ENCODE measurements at regions not wholly inside any gene's neighbourhood (a gene's known extent, or its start where the extent isn't known, plus 50 kb on each side); places are given as distances from the start of the nearest gene placed in this dataset.

GRCh38 chr13:34210341-34210740 is 392.4 kb downstream of the RFC3 start:
- CTCF ChIA-PET, result interaction anchor here (1.0 kb wide), 1 partner anchor 145 kb away, joined by 3 read pairs; no protein-coding TSS in a partner anchor
- Histone ChIP-seq H3K23ac (ENCODE audit: low read depth, low read length) (no peak overlapping the region), H3K79me1 (ENCODE audit: low read depth in 1 of 2, low read length in 2 of 2) (no peaks in the 10 kb centered on the region), H2AK5ac (ENCODE audit: low read depth, low read length) (no peak overlapping the region), H3K18ac (ENCODE audit: low read depth, low read length) (no peak overlapping the region), H3K4me1 (ENCODE audit: control insufficient read depth, insufficient read depth, low read length) (peaks cover 5% of the 10 kb centered on the region), H3K9me3 (ENCODE audit: control insufficient read depth, insufficient read depth, low read length) (no peaks in the 10 kb centered on the region), H3K56ac (ENCODE audit: extremely low read depth, insufficient read depth, low read length) (no peak overlapping the region), H3K4ac (ENCODE audit: low read depth, low read length) (no peak overlapping the region), H3K4me2 (ENCODE audit: low read depth, low read length) (no peak overlapping the region), H2BK5ac (ENCODE audit: low read depth, low read length, poor library complexity, severe bottlenecking) (no peak overlapping the region), H2BK15ac (ENCODE audit: low read depth, low read length) (no peak overlapping the region), H3K27ac (ENCODE audit: insufficient read depth, low read length) (no peak overlapping the region), H4K8ac (ENCODE audit: low read depth in 2 of 2, low read length in 2 of 2) (no peak overlapping the region), H4K20me1 (ENCODE audit: insufficient read depth, low read length) (no peaks in the 10 kb centered on the region), H2AK9ac (replicated peaks; ENCODE audit: low read depth, low read length, poor library complexity) (no peak overlapping the region), H4K5ac (ENCODE audit: low read depth, low read length) (no peak overlapping the region), H2BK120ac (ENCODE audit: low read depth, low read length) (no peak overlapping the region), H3K14ac (replicated peaks; ENCODE audit: low read depth, low read length) (no peak overlapping the region), H3K36me3 (ENCODE audit: control insufficient read depth, insufficient read depth, low read length) (no peaks in the 10 kb centered on the region), H3K27me3 (ENCODE audit: control insufficient read depth, insufficient read depth, low read length) (no peaks in the 10 kb centered on the region), H4K91ac (ENCODE audit: insufficient read depth, low read depth, low read length) (no peak overlapping the region), H3K9ac (ENCODE audit: low read depth, low read length) (no peak overlapping the region), H2AFZ (replicated peaks; ENCODE audit: low read length, poor library complexity) (no peak overlapping the region), H3K4me3 (ENCODE audit: insufficient read depth, low read depth, low read length) (no peak overlapping the region), H3K9me1 (ENCODE audit: insufficient read depth, low read length) (no peaks in the 10 kb centered on the region; the same call in 1 of the 2 replicates), H2BK20ac (ENCODE audit: low read depth, low read length) (no peak overlapping the region)
- in situ Hi-C loops (cut with MboI; ENCODE audit: low sequenced_read_pairs) (no loop called here), intact Hi-C loops (cut with micrococcal nuclease) (no loop called here), dilution Hi-C loops (cut with HindIII; ENCODE audit: low sequenced_read_pairs, unreplicated experiment) (no loop called here)
- POLR2A ChIA-PET (ENCODE audit: unreplicated experiment), result no interaction called here
- WGBS, 2 experiments (ENCODE audit: extremely low coverage in 2 of 2, insufficient read length in 1 of 2), result no CpG with 5 or more reads among the region's 1 CpG
- BruUV-seq (replicated peaks), result no TSS peak
- no peak for TF ChIP-seq MXI1 (IDR thresholded peaks at IDR 0.05; ENCODE audit: borderline replicate concordance, low read depth, low read length)
- TF ChIP-seq MAZ (IDR thresholded peaks at IDR 0.05; ENCODE audit: borderline replicate concordance, low read depth, low read length), result no peak
- TF ChIP-seq RFX5 (IDR thresholded peaks at IDR 0.05; ENCODE audit: low read depth, low read length), result no peak
- TF ChIP-seq FOS (IDR thresholded peaks at IDR 0.05; ENCODE audit: low read depth, low read length), result no peak
- TF ChIP-seq CHD1 (IDR thresholded peaks at IDR 0.05; ENCODE audit: low read depth, low read length), result no peak
- TF ChIP-seq RCOR1 (IDR thresholded peaks at IDR 0.05; ENCODE audit: insufficient replicate concordance, low read length), result no peak
- TF ChIP-seq USF2 (IDR thresholded peaks at IDR 0.05; ENCODE audit: low read depth, low read length), result no peak
- TF ChIP-seq CTCF (conservative IDR thresholded peaks at IDR 0.05; ENCODE audit: low read depth, low read length), result no peak
- TF ChIP-seq SMC3 (IDR thresholded peaks at IDR 0.05; ENCODE audit: low read depth, low read length), result no peak
- no peak for TF ChIP-seq MAFK (IDR thresholded peaks at IDR 0.05; ENCODE audit: low read depth, low read length)
- no peak for TF ChIP-seq CEBPB (IDR thresholded peaks at IDR 0.05; ENCODE audit: low read depth, low read length)
- TF ChIP-seq RAD21 (IDR thresholded peaks at IDR 0.05; ENCODE audit: low read length), result no peak
- TF ChIP-seq ELK1 (IDR thresholded peaks at IDR 0.05; ENCODE audit: borderline replicate concordance, low read depth, low read length), result no peak
- DNase-seq (no peak), ATAC-seq (ENCODE audit: low read depth) (no peak)

All from IMR-90 (cell line).